Prostate gland (tissue), 2 donors: ENCODE measurements at regions not wholly inside any gene's neighbourhood (a gene's known extent, or its start where the extent isn't known, plus 50 kb on each side); places are given as distances from the start of the nearest gene placed in this dataset.

ENCODE experiments used
- CTCF ChIP-seq, 4 experiments: fragments of 200-600 bp in 2 of 4; fragments of 450-650 bp in 2 of 4; sonication (generic) in 2 of 4; IDR thresholded peaks; 1 replicate in 3 of 4; 2 replicates in 1 of 4; pipeline ENCODE4 v1.5.1; 2016 to 2019; ENCODE audit warnings: antibody characterized with exemption in 4 of 4, mild to moderate bottlenecking in 2 of 4, moderate library complexity in 2 of 4
- POLR2A ChIP-seq: fragments of 450-650 bp; IDR thresholded peaks from one replicate; pipeline ENCODE4 v1.6.1; 2016; ENCODE audit warnings: antibody characterized with exemption, mild to moderate bottlenecking
- POLR2AphosphoS5 ChIP-seq: sonication (generic); formaldehyde crosslinking; IDR thresholded peaks from one replicate; pipeline ENCODE4 v1.6.1; 2017; ENCODE audit warnings: antibody characterized with exemption

DNA sequence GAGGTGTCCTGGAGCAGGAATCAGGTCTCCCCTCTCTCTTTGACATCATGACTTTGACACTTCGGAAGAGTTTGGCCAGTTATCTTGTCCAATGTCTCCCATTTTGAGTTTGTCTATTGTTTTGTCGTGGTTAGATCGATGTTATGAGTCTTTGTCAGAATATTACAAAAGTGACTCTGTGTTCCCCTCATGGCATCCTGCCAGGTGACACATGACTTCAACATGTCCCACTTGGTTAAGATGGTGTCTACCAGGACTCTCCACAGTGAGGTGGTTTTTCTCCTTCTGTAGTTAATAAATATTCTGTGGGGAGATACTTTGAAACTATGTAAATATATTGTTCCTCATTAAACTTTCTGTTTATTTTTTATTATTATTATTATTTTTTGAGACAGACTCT lies 76.6 kb upstream of the BZW1 start:
- TF ChIP-seq POLR2A (no peak), CTCF (IDR thresholded peaks at IDR 0.05) (no peak), POLR2AphosphoS5 (no peak)
